GM12878 (cell line): ENCODE measurements at regions not wholly inside any gene's neighbourhood (a gene's known extent, or its start where the extent isn't known, plus 50 kb on each side); places are given as distances from the start of the nearest gene placed in this dataset.

Source experiments
- ATAC-seq: fragments of 200-7000 bp; cut with Tn5 transposase; 3 replicates; pipeline ENCODE4 v1.9.1; 2020; ENCODE audit warnings: mild to moderate bottlenecking, moderate library complexity
- BruUV-seq: library from RNA; stranded (reverse); fragments of 400-500 nt; replicated peaks from 2 replicates; lab custom pipeline; 2021; lab: Mats Ljungman, UMichigan
- CTCF ChIA-PET: fragments of 300-600 bp; sonication (Branson Sonifier 250); formaldehyde crosslinking; extraction: SDS; loops from one replicate; lab custom pipeline; 2021; ENCODE audit warnings: inconsistent platforms; lab: Yijun Ruan, JAX
- POLR2A ChIA-PET: fragments of 350-600 bp; formaldehyde crosslinking; extraction: SDS; loops from one replicate; lab custom pipeline; 2021; ENCODE audit warnings: inconsistent platforms; lab: Charles Lee
- RAD21 ChIA-PET: fragments of 300-600 bp; sonication (Branson Sonifier 250); formaldehyde crosslinking; loops from one replicate; lab custom pipeline; 2023; ENCODE audit warnings: antibody characterized with exemption; ENCODE audit not compliant: unreplicated experiment; lab: Charles Lee
- SMC1A ChIA-PET: fragments of 300-600 bp; sonication (Branson Sonifier 250); formaldehyde crosslinking; loops from one replicate; lab custom pipeline; 2023; ENCODE audit not compliant: unreplicated experiment, uncharacterized antibody; lab: Charles Lee
- DNase-seq: peaks from one replicate; pipeline ENCODE4 v3.0.0-alpha.2; 2011; ENCODE audit warnings: low read depth, low spot score
- FAIRE-seq: peaks from 3 replicates; lab custom pipeline; 2011; peaks lifted over from hg19 to GRCh38; lab: Jason Lieb, UNC
- H2AFZ ChIP-seq: 2 replicates; pipeline ENCODE4 v1.6.0; 2011; ENCODE audit warnings: low read depth, low read length, control low read depth; ENCODE audit not compliant: control insufficient read depth
- H3K27ac ChIP-seq: 2 replicates; pipeline ENCODE4 v1.5.1; 2011; ENCODE audit warnings: control low read depth; ENCODE audit not compliant: control insufficient read depth, insufficient read depth
- H3K27me3 ChIP-seq, 2 experiments: replicated peaks in 1 of 2; 2 replicates each; pipeline versions ENCODE4 v1.6.0 to v1.6.1; 2011; ENCODE audit warnings: low read length in 1 of 2; ENCODE audit not compliant: control insufficient read depth in 2 of 2, insufficient read depth in 2 of 2
- H3K36me3 ChIP-seq, 2 experiments: 2 replicates each; pipeline ENCODE4 v1.5.1; 2011; ENCODE audit warnings: low read length in 1 of 2; ENCODE audit not compliant: control insufficient read depth in 2 of 2, insufficient read depth in 2 of 2
- H3K4me1 ChIP-seq: 2 replicates; pipeline ENCODE4 v1.6.1; 2011; ENCODE audit warnings: mild to moderate bottlenecking, low read length, moderate library complexity, mixed read lengths; ENCODE audit not compliant: control insufficient read depth, insufficient read depth
- H3K4me2 ChIP-seq: 2 replicates; pipeline ENCODE4 v1.6.0; 2011; ENCODE audit warnings: control low read depth; ENCODE audit not compliant: control insufficient read depth, insufficient read depth
- H3K4me3 ChIP-seq: fragments of 200-600 bp; sonication (generic); 2 replicates; pipeline ENCODE4 v1.5.1; 2016
- H3K79me2 ChIP-seq: 2 replicates; pipeline ENCODE4 v1.6.0; 2011; ENCODE audit warnings: low read length; ENCODE audit not compliant: control insufficient read depth, insufficient read depth
- H3K9ac ChIP-seq: 2 replicates; pipeline ENCODE4 v1.8.0; 2011; ENCODE audit warnings: low read length, control low read depth, mixed read lengths; ENCODE audit not compliant: control insufficient read depth, insufficient read depth
- H3K9me3 ChIP-seq: replicated peaks from 3 replicates; pipeline ENCODE4 v1.5.1; 2011; ENCODE audit warnings: mild to moderate bottlenecking, low read length; ENCODE audit not compliant: control insufficient read depth, insufficient read depth
- H4K20me1 ChIP-seq: 2 replicates; pipeline ENCODE4 v1.6.0; 2011; ENCODE audit not compliant: control insufficient read depth, insufficient read depth
- ETV6 ChIP-seq, 2 experiments: fragments of 450-650 bp in 1 of 2; IDR thresholded peaks in 1 of 2; conservative IDR thresholded peaks in 1 of 2; 2 replicates each; pipeline ENCODE4 v1.6.1; 2014; ENCODE audit warnings: antibody characterized with exemption in 1 of 2, borderline replicate concordance in 1 of 2, low read depth in 1 of 2, mild to moderate bottlenecking in 1 of 2, moderate library complexity in 1 of 2
- NR2C2 ChIP-seq: IDR thresholded peaks from 2 replicates; pipeline ENCODE4 v1.6.1; 2011; ENCODE audit warnings: borderline replicate concordance, low read depth; ENCODE audit not compliant: control insufficient read depth, insufficient read length
- SRF ChIP-seq, 2 experiments: IDR thresholded peaks; 2 replicates each; pipeline ENCODE4 v1.6.1; 2011; ENCODE audit warnings: low read depth in 2 of 2, low read length in 2 of 2, mild to moderate bottlenecking in 1 of 2, moderate library complexity in 1 of 2
- WGBS: methylation state at CpG from one replicate; pipeline ENCODE4 v1.1.6; 2016; ENCODE audit warnings: low lambda C conversion rate; ENCODE audit not compliant: insufficient replicate concordance, insufficient coverage; ENCODE audit errors: missing lambda C conversion rate; 5-methylcytosine and 5-hydroxymethylcytosine counted together
- in situ Hi-C: fragments of 300-500 bp; cut with MboI; formaldehyde crosslinking; loops from 9 replicates; pipeline ENCODE4 v1.14.3; 2018; ENCODE audit warnings: mixed read lengths
- intact Hi-C: fragments of 100-400 bp; cut with micrococcal nuclease; formaldehyde crosslinking; loops from one replicate; pipeline ENCODE4 v1.14.2; 2022; ENCODE audit not compliant: unreplicated experiment
- TF ChIP-seq, protein P1 (sequence below), 3 experiments: IDR thresholded peaks in 2 of 3; conservative IDR thresholded peaks in 1 of 3; 2 replicates each; pipeline ENCODE4 v1.5.1; 2011; ENCODE audit warnings: low read depth in 3 of 3, low read length in 3 of 3, mild to moderate bottlenecking in 3 of 3, control low read depth in 2 of 3, moderate library complexity in 2 of 3, inconsistent platforms in 1 of 3, mixed read lengths in 1 of 3; ENCODE audit not compliant: control insufficient read depth in 2 of 3, insufficient read depth in 1 of 3; ENCODE audit errors: extremely low read depth in 1 of 3

DNA sequence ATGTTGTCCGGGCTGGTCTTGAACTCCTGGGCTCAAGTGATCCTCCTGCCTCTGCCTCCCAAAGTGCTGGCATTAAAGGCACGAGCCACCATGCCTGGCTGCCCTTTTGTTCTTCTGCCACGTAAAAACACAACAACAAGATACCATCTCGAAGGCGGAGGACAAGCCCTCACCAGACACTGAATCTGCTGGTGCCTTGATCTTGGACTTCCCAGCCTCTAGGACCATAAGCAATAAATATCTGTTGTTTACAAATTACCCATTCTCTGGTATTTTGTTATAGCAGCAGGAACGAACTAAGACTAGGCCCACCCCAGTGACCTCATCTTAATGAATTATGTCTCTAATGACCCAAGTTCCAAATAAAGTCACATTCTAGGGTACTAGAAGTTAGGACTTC is 128.4 kb upstream of the CACNA1A start (continued):
- TF ChIP-seq SRF (IDR thresholded peaks at IDR 0.05; ENCODE audit: low read depth in 2 of 2, low read length in 2 of 2), result no peak
- TF ChIP-seq, protein P1, sequence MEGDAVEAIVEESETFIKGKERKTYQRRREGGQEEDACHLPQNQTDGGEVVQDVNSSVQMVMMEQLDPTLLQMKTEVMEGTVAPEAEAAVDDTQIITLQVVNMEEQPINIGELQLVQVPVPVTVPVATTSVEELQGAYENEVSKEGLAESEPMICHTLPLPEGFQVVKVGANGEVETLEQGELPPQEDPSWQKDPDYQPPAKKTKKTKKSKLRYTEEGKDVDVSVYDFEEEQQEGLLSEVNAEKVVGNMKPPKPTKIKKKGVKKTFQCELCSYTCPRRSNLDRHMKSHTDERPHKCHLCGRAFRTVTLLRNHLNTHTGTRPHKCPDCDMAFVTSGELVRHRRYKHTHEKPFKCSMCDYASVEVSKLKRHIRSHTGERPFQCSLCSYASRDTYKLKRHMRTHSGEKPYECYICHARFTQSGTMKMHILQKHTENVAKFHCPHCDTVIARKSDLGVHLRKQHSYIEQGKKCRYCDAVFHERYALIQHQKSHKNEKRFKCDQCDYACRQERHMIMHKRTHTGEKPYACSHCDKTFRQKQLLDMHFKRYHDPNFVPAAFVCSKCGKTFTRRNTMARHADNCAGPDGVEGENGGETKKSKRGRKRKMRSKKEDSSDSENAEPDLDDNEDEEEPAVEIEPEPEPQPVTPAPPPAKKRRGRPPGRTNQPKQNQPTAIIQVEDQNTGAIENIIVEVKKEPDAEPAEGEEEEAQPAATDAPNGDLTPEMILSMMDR (IDR thresholded peaks at IDR 0.05 in 2 of 3, conservative IDR thresholded peaks at IDR 0.05 in 1 of 3; ENCODE audit: control insufficient read depth in 2 of 3, extremely low read depth in 1 of 3, insufficient read depth in 1 of 3, low read depth in 3 of 3, low read length in 3 of 3), result no peak

DNA sequence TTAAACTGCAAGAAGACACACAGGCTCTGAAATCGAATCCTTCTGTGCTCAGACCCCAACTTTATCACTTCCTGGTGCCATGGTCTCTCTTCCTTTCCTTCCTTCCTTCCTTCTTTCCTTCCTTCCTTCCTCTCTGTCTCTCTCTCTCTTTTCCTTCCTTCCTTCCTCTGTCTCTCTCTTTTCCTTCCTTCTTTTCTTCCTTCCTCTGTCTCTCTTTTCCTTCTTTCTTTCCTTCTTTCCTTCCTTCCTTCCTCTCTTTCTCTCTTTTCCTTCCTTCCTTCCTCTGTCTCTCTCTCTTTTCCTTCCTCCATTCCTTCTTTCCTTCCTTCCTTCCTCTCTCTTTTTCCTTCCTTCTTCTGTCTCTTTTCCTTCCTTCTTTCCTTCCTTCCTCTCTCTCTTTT is 127.2 kb upstream of the CACNA1A start:
- ChIA-PET RAD21 (no interaction called here), POLR2A (no interaction called here), SMC1A (no interaction called here), CTCF (no interaction called here)
- no peak for ATAC-seq
- no peaks in the 10 kb centered on the region for H3K36me3 ChIP-seq
- no peak overlapping the region for H3K9ac ChIP-seq
- H3K79me2 ChIP-seq, result no peaks in the 10 kb centered on the region
- no peaks in the 10 kb centered on the region for H3K27me3 ChIP-seq
- no peak overlapping the region for H3K4me3 ChIP-seq
- intact Hi-C loops, result no loop called here
- 0% methylated on average over 1 of the region's 1 CpG for WGBS
- H3K4me1 ChIP-seq, result no peaks in the 10 kb centered on the region
- no peak overlapping the region for H3K27ac ChIP-seq
- TF ChIP-seq NR2C2, result no peak
- peak in 1 of 2 experiments; percentile 51; a peak in 1 of 4 replicates for TF ChIP-seq ETV6 (conservative IDR thresholded peaks at IDR 0.05 in 1 of 2, IDR thresholded peaks at IDR 0.05 in 1 of 2; ENCODE audit: borderline replicate concordance in 1 of 2, low read depth in 1 of 2)
- DNase-seq, result no peak
- in situ Hi-C loops, result no loop called here
- no TSS peak for BruUV-seq
- no peak overlapping the region for H3K4me2 ChIP-seq
- no peak for FAIRE-seq
- H3K9me3 ChIP-seq, result no peaks in the 10 kb centered on the region; the same call in 2 of the 3 replicates
- no peaks in the 10 kb centered on the region for H4K20me1 ChIP-seq
- H2AFZ ChIP-seq, result no peak overlapping the region
